Gastroesophageal sphincter (tissue), 4 donors: ENCODE measurements at regions not wholly inside any gene's neighbourhood (a gene's known extent, or its start where the extent isn't known, plus 50 kb on each side); places are given as distances from the start of the nearest gene placed in this dataset.

Experiments
- ATAC-seq: fragments of 150-250 bp; one replicate; pipeline ENCODE4 v1.9.1; 2016; ENCODE audit warnings: mild to moderate bottlenecking, moderate library complexity
- H3K27ac ChIP-seq, 4 donors: fragments of 200-600 bp; sonication (generic) in 3 of 4; 1 replicate in 3 of 4; 2 replicates in 1 of 4; pipeline ENCODE4 v1.5.1; 2016 to 2019
- H3K27me3 ChIP-seq: fragments of 200-600 bp; sonication (generic); one replicate; pipeline ENCODE4 v1.5.1; 2019
- H3K36me3 ChIP-seq, 2 donors: fragments of 200-600 bp; sonication (generic); one replicate each; pipeline ENCODE4 v1.5.1; 2019; ENCODE audit warnings: control low read depth in 1 of 2
- H3K4me1 ChIP-seq, 3 donors: fragments of 200-600 bp; sonication (generic); 1 replicate in 2 of 3; 2 replicates in 1 of 3; pipeline ENCODE4 v1.5.1; 2016 to 2019; ENCODE audit warnings: control low read depth in 2 of 3
- H3K4me3 ChIP-seq, 2 donors: fragments of 200-600 bp; sonication (generic); one replicate each; pipeline ENCODE4 v1.5.1; 2019; ENCODE audit warnings: mild to moderate bottlenecking in 1 of 2, moderate library complexity in 1 of 2
- H3K9me3 ChIP-seq, 3 donors: fragments of 200-600 bp; sonication (generic); one replicate each; pipeline ENCODE4 v1.5.1; 2017 to 2019; ENCODE audit warnings: control low read depth in 2 of 3
- EP300 ChIP-seq: sonication (generic); formaldehyde crosslinking; IDR thresholded peaks from one replicate; pipeline ENCODE4 v1.6.1; 2017; ENCODE audit warnings: antibody characterized with exemption, mild to moderate bottlenecking
- POLR2A ChIP-seq, 2 donors: fragments of 450-650 bp; IDR thresholded peaks; one replicate each; pipeline ENCODE4 v1.6.1; 2017; ENCODE audit warnings: antibody characterized with exemption in 2 of 2, mild to moderate bottlenecking in 2 of 2, moderate library complexity in 1 of 2
- POLR2AphosphoS5 ChIP-seq: sonication (generic); formaldehyde crosslinking; IDR thresholded peaks from one replicate; pipeline ENCODE4 v1.6.1; 2017; ENCODE audit warnings: antibody characterized with exemption
- WGBS, 2 donors: methylation state at CpG; one replicate each; pipeline ENCODE4 v1.1.5; 2018; ENCODE audit warnings: low coverage in 1 of 2; 5-methylcytosine and 5-hydroxymethylcytosine counted together
- TF ChIP-seq, protein P1 (sequence below), 4 experiments: fragments of 200-600 bp in 2 of 4; fragments of 450-650 bp in 2 of 4; sonication (generic) in 1 of 4; IDR thresholded peaks; one replicate each; pipeline ENCODE4 v1.5.1; 2017 to 2019; ENCODE audit warnings: antibody characterized with exemption in 4 of 4, mild to moderate bottlenecking in 2 of 4, moderate library complexity in 2 of 4

DNA sequence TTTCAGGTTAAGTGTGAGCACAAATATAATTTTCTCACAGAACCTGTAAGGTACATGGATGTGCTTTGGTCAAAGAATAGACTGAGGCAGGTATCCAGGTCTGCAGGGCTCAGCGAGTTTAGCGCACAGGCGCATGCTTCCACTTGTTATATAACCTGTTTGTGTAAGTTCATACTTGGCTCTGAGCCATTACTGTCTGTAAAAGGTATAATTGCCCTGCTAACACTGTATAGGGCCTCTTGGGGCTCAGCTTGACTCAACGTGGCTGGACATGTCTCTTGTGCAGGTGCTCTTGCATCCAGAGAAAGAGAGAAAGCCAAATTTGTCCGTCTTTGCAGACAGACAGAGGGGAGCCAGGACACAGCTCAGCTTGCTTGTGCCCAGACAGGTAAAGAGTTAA is 759.6 kb downstream of the MTRR start:
- Histone ChIP-seq H3K27ac (no peak overlapping the region), H3K36me3 (no peaks in the 10 kb centered on the region), H3K4me3 (no peak overlapping the region), H3K9me3 (peaks cover 0 to 5% (median 0%) of the 10 kb centered on the region in 3 donors), H3K4me1 (no peaks in the 10 kb centered on the region), H3K27me3 (no peaks in the 10 kb centered on the region)
- WGBS, 2 donors: 70 to 85% methylated on average over 2 to 3 of the region's 5 CpGs
- ATAC-seq: no peak
- TF ChIP-seq EP300: no peak
- TF ChIP-seq, protein P1, sequence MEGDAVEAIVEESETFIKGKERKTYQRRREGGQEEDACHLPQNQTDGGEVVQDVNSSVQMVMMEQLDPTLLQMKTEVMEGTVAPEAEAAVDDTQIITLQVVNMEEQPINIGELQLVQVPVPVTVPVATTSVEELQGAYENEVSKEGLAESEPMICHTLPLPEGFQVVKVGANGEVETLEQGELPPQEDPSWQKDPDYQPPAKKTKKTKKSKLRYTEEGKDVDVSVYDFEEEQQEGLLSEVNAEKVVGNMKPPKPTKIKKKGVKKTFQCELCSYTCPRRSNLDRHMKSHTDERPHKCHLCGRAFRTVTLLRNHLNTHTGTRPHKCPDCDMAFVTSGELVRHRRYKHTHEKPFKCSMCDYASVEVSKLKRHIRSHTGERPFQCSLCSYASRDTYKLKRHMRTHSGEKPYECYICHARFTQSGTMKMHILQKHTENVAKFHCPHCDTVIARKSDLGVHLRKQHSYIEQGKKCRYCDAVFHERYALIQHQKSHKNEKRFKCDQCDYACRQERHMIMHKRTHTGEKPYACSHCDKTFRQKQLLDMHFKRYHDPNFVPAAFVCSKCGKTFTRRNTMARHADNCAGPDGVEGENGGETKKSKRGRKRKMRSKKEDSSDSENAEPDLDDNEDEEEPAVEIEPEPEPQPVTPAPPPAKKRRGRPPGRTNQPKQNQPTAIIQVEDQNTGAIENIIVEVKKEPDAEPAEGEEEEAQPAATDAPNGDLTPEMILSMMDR (IDR thresholded peaks at IDR 0.05): no peak
- TF ChIP-seq POLR2A (IDR thresholded peaks at IDR 0.05): no peak
- TF ChIP-seq POLR2AphosphoS5: no peak

DNA sequence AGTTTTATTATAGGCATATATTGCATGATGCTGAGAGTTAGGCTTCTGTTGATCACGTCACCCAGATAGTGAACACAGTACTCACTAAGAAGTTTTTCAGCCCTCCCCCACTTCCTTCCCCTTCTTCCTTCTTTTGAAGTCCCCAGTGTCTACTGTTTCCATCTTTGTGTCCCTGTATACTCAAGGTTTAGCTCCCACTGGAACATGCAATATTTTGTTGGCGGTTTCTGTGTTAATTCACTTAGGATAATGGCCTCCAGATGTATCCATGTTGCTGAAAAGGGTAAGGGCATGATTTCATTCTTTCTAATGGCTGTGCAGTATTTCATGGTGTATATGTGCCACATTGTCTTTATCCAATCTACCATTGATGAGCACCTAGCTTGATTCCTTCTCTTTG is 764.3 kb downstream of the MTRR start:
- no peak overlapping the region for H3K4me3 ChIP-seq
- H3K27ac ChIP-seq: no peak overlapping the region
- H3K36me3 ChIP-seq: no peaks in the 10 kb centered on the region
- ATAC-seq: no peak
- H3K27me3 ChIP-seq: no peaks in the 10 kb centered on the region
- no peak for TF ChIP-seq POLR2AphosphoS5
- TF ChIP-seq, protein P1 (IDR thresholded peaks at IDR 0.05): no peak
- TF ChIP-seq EP300: no peak
- no peaks in the 10 kb centered on the region for H3K4me1 ChIP-seq
- peaks cover 0 to 5% (median 0%) of the 10 kb centered on the region in 3 donors for H3K9me3 ChIP-seq
- 87% methylated on average over 2 of the region's 2 CpGs; no CpG with 5 or more reads in 1 of the 2 donors for WGBS, 2 donors

DNA sequence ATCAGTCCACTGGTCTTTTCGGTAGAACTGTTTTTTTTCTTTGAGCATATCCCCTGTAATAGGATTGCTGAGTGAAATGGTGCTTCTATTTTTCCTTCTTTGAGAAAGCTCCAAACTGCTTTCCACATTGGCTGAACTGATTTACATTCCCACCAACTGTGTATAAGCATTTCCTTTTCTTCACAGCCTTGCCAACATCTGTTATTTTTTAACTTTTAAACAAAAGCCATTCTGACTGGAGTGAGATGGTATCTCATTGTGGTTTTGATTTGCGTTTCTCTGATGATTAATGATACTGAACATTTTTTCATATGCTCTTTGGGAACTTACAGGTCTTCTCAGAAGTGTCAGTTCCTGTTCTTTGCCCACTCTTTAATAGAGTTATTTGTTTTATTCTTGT is 764.7 kb downstream of the MTRR start:
- no peak overlapping the region for H3K27ac ChIP-seq
- 25 to 30% methylated on average over 2 of the region's 2 CpGs for WGBS, 2 donors
- H3K27me3 ChIP-seq: no peaks in the 10 kb centered on the region
- TF ChIP-seq, protein P1 (IDR thresholded peaks at IDR 0.05): no peak
- no peak for TF ChIP-seq POLR2A (IDR thresholded peaks at IDR 0.05)
- no peak for TF ChIP-seq POLR2AphosphoS5
- TF ChIP-seq EP300: no peak
- H3K9me3 ChIP-seq: peaks cover 0 to 5% (median 0%) of the 10 kb centered on the region in 3 donors
- H3K4me3 ChIP-seq: no peak overlapping the region
- H3K4me1 ChIP-seq: no peaks in the 10 kb centered on the region
- H3K36me3 ChIP-seq: no peaks in the 10 kb centered on the region
- ATAC-seq: no peak

DNA sequence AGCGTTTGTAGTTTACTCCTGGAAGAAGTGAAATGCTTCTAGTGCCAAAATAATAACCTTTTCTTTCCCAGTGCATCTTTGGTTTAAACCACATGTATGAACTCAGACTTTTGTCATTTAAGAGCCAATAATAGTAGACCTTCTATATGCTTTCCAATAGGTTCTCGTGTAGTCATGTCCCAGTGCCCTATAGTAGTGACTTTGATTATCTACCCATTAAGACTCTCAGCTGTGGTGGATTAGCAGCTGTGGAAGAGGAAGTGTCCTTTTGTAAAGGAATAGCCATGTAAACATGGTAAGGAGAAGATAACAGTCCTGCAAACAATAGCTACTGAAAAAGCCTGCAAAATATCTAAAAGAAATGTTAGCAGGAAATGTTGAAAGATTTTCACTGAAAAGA is 765.3 kb downstream of the MTRR start:
- TF ChIP-seq, protein P1 (IDR thresholded peaks at IDR 0.05): no peak
- TF ChIP-seq POLR2AphosphoS5 (no peak), EP300 (no peak), POLR2A (IDR thresholded peaks at IDR 0.05) (no peak)
- Histone ChIP-seq H3K4me3 (no peak overlapping the region), H3K4me1 (no peaks in the 10 kb centered on the region), H3K27me3 (no peaks in the 10 kb centered on the region), H3K27ac (no peak overlapping the region), H3K9me3 (peaks cover 0 to 5% (median 0%) of the 10 kb centered on the region in 3 donors), H3K36me3 (no peaks in the 10 kb centered on the region)
- 34 to 43% methylated on average over 2 of the region's 2 CpGs for WGBS, 2 donors
- ATAC-seq: no peak

DNA sequence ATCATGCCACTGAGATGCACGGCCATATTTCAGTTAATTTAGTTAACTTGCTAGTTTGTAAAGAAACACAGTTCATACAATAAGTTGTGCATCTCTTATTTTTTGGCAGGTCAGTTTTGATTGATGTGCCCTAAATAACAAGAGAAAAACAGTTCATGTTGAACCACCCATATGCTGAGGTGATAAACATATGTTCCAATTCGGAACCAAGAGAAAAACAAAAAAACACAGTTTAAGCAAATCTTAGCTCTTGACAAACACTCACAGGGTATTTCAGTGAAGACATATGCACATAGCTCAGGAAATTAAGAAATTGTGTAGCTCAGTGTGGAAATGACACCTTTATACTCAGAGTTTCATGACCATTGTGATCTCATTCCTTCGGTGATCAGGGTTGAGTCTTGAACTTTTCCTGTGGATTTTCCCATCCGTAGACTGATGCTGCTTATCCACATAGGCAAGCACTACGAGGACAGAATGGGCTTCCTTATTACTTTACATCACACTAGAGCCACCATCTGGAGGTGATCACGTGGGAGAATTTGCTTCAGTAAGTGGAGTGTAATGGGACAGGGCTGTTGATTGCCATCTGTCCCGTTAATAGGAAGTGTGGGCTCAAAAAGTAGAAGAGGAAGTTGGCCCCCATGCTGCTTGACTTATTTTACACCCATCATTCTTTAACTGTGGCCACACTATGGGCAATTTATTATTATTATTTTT is 773.0 kb downstream of the MTRR start:
- no peaks in the 10 kb centered on the region for H3K27me3 ChIP-seq
- no peak overlapping the region for H3K4me3 ChIP-seq
- no peak for ATAC-seq
- no peaks in the 10 kb centered on the region for H3K36me3 ChIP-seq
- H3K27ac ChIP-seq: no peak overlapping the region
- H3K9me3 ChIP-seq: no peaks in the 10 kb centered on the region
- TF ChIP-seq EP300 (no peak), POLR2A (IDR thresholded peaks at IDR 0.05) (no peak), POLR2AphosphoS5 (no peak)
- TF ChIP-seq, protein P1 (IDR thresholded peaks at IDR 0.05): no peak
- 86% methylated on average over 4 to 5 of the region's 7 CpGs for WGBS, 2 donors
- H3K4me1 ChIP-seq: no peaks in the 10 kb centered on the region
